ENCODE measurements at regions not wholly inside any gene's neighbourhood (a gene's known extent, or its start where the extent isn't known, plus 50 kb on each side); places are given as distances from the start of the nearest gene placed in this dataset.

DNA sequence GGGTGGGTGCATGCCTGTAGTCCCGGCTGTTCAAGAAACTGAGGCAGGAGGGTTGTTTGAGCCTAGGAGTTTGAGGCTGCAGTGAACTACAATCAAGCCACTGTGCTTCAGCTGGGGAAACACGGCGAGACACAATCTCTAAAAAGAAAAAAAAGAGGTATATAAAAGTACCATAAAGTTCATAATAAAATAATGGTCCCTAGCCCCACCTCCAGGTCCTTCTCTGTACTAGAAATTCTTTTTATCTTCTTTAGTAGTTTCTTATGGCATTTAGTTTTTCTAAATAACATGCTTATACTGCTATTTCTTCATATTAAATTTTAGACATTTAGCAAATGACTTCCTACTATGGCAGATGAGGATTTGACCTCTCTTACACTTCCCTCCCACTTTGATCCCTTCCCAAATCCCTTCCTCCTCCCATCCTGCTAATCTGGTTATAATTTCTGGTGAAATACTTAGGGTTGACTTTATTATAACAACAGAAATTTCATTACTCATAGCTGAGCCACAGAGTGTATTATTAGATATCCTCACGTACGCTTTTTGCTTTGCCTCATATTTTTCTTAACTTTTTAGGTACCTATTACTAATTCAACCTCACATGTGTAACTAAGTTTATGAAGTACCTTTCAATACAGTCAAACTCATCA is 94.7 kb downstream of the SLC41A2 start:
- TF ChIP-seq POLR2A (IDR thresholded peaks at IDR 0.05) (no peak), POLR2AphosphoS5 (IDR thresholded peaks at IDR 0.05) (no peak), EP300 (IDR thresholded peaks at IDR 0.05) (no peak)
- TF ChIP-seq, protein P1, sequence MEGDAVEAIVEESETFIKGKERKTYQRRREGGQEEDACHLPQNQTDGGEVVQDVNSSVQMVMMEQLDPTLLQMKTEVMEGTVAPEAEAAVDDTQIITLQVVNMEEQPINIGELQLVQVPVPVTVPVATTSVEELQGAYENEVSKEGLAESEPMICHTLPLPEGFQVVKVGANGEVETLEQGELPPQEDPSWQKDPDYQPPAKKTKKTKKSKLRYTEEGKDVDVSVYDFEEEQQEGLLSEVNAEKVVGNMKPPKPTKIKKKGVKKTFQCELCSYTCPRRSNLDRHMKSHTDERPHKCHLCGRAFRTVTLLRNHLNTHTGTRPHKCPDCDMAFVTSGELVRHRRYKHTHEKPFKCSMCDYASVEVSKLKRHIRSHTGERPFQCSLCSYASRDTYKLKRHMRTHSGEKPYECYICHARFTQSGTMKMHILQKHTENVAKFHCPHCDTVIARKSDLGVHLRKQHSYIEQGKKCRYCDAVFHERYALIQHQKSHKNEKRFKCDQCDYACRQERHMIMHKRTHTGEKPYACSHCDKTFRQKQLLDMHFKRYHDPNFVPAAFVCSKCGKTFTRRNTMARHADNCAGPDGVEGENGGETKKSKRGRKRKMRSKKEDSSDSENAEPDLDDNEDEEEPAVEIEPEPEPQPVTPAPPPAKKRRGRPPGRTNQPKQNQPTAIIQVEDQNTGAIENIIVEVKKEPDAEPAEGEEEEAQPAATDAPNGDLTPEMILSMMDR (IDR thresholded peaks at IDR 0.05), result no peak
- no peak overlapping the region for H3K4me3 ChIP-seq
- H3K9me3 ChIP-seq, result no peaks in the 10 kb centered on the region
- 89 to 92% methylated on average over 5 of the region's 5 CpGs for WGBS, 2 donors
- H3K4me1 ChIP-seq, result peaks cover 5 to 12% (median 9%) of the 10 kb centered on the region in 4 donors
- no peaks in the 10 kb centered on the region for H3K36me3 ChIP-seq
- H3K27ac ChIP-seq, result no peak overlapping the region
- H3K27me3 ChIP-seq, result no peaks in the 10 kb centered on the region
- DNase-seq (no peak), ATAC-seq (ENCODE audit: low FRiP score in 2 of 2) (no peak)

DNA sequence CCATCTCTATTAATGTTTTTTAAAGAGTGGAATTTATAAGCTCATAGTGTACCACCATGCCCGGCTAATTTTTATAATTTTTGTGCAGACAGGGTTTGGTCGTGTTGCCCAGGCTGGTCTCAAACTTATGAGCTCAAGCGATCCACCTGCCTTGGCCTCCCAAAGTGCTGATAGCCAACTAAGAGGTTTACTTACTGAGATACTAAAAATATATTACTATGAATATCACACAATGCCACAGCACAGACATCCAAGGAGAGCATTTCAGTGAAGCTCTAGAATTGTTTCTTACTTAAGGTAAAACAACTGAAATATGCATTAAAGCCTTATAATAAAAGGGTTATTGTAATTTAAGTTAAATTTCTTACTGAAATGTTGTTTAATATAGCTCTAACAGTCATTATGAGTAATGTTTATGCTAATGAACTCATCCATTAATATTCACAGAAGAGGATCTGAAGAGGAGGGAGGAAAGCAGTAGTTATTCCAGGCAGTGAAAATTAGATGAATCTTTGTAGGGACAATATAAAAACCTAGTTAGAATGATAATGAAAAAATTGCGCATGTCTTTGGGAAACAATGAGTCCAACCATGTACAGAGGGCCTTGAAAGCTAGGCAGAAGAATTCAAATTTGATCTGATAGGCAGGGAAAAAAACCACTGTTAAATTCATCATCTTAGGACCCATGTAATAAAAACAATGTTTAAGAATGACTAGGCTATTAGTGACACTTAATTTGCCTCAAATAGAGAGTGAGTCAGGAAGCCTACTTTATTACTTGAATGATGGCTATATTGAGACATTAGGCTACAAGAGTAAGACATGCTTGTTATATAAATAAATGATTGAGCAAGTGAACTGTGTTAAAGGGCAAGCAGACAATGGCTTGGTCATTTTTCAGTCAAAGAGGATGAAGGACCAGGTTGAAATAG is 99.2 kb downstream of the SLC41A2 start:
- DNase-seq, result no peak
- TF ChIP-seq POLR2AphosphoS5 (IDR thresholded peaks at IDR 0.05) (no peak), EP300 (IDR thresholded peaks at IDR 0.05) (no peak), POLR2A (IDR thresholded peaks at IDR 0.05) (no peak)
- TF ChIP-seq, protein P1 (IDR thresholded peaks at IDR 0.05), result no peak
- ATAC-seq (ENCODE audit: low FRiP score in 2 of 2), result no peak
- H3K4me3 ChIP-seq, result no peak overlapping the region
- H3K9me3 ChIP-seq, result no peaks in the 10 kb centered on the region
- no peaks in the 10 kb centered on the region for H3K4me1 ChIP-seq
- H3K27me3 ChIP-seq, result no peaks in the 10 kb centered on the region
- no peak overlapping the region for H3K27ac ChIP-seq
- WGBS, 2 donors, result 97% methylated on average over 4 of the region's 4 CpGs
- H3K36me3 ChIP-seq, result no peaks in the 10 kb centered on the region

DNA sequence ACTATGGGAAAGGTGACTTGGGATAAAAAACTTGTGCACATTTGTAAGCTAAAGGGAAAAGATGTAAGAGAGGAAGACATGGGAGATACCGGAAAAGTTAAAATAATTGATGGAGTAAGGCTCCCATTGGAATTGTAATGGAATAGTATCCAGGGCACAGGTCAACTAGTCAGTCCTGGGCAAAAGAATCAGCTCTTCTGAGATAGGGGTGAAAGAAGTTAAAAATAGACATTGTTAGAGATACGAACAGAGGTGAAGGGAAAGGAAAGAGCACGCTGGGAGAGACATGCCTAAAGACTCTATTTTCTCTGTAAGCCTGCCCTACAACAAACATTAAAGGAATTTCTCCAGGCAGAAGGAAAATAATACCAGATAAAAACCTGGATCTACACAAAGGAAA is 101.6 kb downstream of the SLC41A2 start:
- DNase-seq (no peak), ATAC-seq (ENCODE audit: low FRiP score in 2 of 2) (no peak)
- no peaks in the 10 kb centered on the region for H3K4me1 ChIP-seq
- no peaks in the 10 kb centered on the region for H3K36me3 ChIP-seq
- WGBS, 2 donors, result 78 to 90% methylated on average over 3 of the region's 3 CpGs
- H3K9me3 ChIP-seq, result no peaks in the 10 kb centered on the region
- no peaks in the 10 kb centered on the region for H3K27me3 ChIP-seq
- no peak overlapping the region for H3K4me3 ChIP-seq
- no peak overlapping the region for H3K27ac ChIP-seq
- no peak for TF ChIP-seq POLR2AphosphoS5 (IDR thresholded peaks at IDR 0.05)
- no peak for TF ChIP-seq EP300 (IDR thresholded peaks at IDR 0.05)
- TF ChIP-seq POLR2A (IDR thresholded peaks at IDR 0.05), result no peak
- TF ChIP-seq, protein P1 (IDR thresholded peaks at IDR 0.05), result no peak

DNA sequence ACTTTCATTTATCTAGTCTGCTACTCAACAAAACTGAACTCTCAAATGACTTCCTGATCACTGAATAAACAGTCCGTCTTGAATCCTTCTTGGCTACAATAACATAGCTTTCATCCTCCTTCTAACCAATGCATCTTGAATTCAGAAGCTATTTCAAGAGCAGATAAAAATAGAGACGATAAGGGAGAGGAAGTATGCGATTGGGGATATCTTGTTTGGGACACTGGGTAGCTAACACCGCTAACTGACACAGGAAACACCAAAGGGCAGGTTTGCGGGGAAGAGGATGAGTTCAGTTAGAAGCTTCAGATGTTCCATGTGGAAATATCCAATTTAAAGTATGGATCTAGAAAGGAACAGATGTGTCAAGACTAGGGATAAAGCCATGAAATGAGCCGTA is 102.5 kb downstream of the SLC41A2 start:
- no peaks in the 10 kb centered on the region for H3K27me3 ChIP-seq
- H3K27ac ChIP-seq, result no peak overlapping the region
- no peaks in the 10 kb centered on the region for H3K36me3 ChIP-seq
- H3K4me3 ChIP-seq, result no peak overlapping the region
- TF ChIP-seq EP300 (IDR thresholded peaks at IDR 0.05), result no peak
- TF ChIP-seq POLR2A (IDR thresholded peaks at IDR 0.05), result no peak
- TF ChIP-seq, protein P1 (IDR thresholded peaks at IDR 0.05), result no peak
- WGBS, 2 donors, result 55 to 67% methylated on average over 6 of the region's 6 CpGs
- ATAC-seq (ENCODE audit: low FRiP score in 2 of 2), result no peak
- no peaks in the 10 kb centered on the region for H3K4me1 ChIP-seq
- H3K9me3 ChIP-seq, result no peaks in the 10 kb centered on the region
- DNase-seq, result no peak

Measured in upper lobe of left lung (tissue), 6 donors.